ENCODE measurements at regions not wholly inside any gene's neighbourhood (a gene's known extent, or its start where the extent isn't known, plus 50 kb on each side); places are given as distances from the start of the nearest gene placed in this dataset.

- no CpG with 5 or more reads among the region's 3 CpGs for WGBS (ENCODE audit: extremely low coverage, insufficient read length, low lambda C conversion rate)
- H3K4me3 Mint-ChIP-seq, result no peak overlapping the region
Measured at GRCh38 chr3:103907567-103907966, 1459.1 kb upstream of the ALCAM start.

More at GRCh38 chr3:103907567-103907966, 1459.1 kb upstream of the ALCAM start:
- Histone ChIP-seq H3K4ac (ENCODE audit: low read depth, low read length) (no peak overlapping the region), H2BK12ac (ENCODE audit: insufficient read length, low read depth, low read length) (no peak overlapping the region), H2BK5ac (ENCODE audit: insufficient read length, low read length) (no peak overlapping the region), H2BK20ac (ENCODE audit: low read depth, low read length, poor library complexity, severe bottlenecking) (no peak overlapping the region), H3K4me2 (ENCODE audit: insufficient read depth, insufficient read length, low read length) (no peak overlapping the region), H3K79me2 (ENCODE audit: insufficient read depth, low read length) (no peaks in the 10 kb centered on the region), H3K23ac (ENCODE audit: insufficient read length, low read depth, low read length) (no peak overlapping the region), H3K23me2 (ENCODE audit: insufficient read length, low read depth, low read length, poor library complexity, severe bottlenecking) (no peaks in the 10 kb centered on the region), H4K8ac (replicated peaks; ENCODE audit: insufficient read length, low read depth, low read length) (no peak overlapping the region), H2BK15ac (ENCODE audit: low read depth, low read length) (no peak overlapping the region), H4K5ac (ENCODE audit: insufficient read length, low read depth, low read length) (no peak overlapping the region), H3K27me3 (ENCODE audit: insufficient read depth, low read length) (no peaks in the 10 kb centered on the region), H3K27ac (ENCODE audit: insufficient read length, low read depth, low read length) (no peak overlapping the region), H2AK5ac (ENCODE audit: insufficient read length, low read length) (no peak overlapping the region), H3T11ph (ENCODE audit: low read length) (no peak overlapping the region), H3K56ac (ENCODE audit: insufficient read length, low read depth, low read length) (no peak overlapping the region), H3K9ac (ENCODE audit: extremely low read depth, insufficient read length, low read length) (no peak overlapping the region), H4K20me1 (ENCODE audit: control insufficient read depth, insufficient read depth, insufficient read length) (no peaks in the 10 kb centered on the region), H3K9me3 (ENCODE audit: control insufficient read depth, low read depth, low read length) (no peaks in the 10 kb centered on the region), H2BK120ac (ENCODE audit: low read depth, low read length, poor library complexity, severe bottlenecking) (no peak overlapping the region), H2AFZ (ENCODE audit: low read length) (no peak overlapping the region), H3K18ac (ENCODE audit: insufficient read length, low read depth, low read length) (no peak overlapping the region), H3K14ac (ENCODE audit: insufficient read depth, low read length) (no peak overlapping the region), H4K91ac (ENCODE audit: insufficient read length, low read depth, low read length) (no peak overlapping the region), H3K4me1 (ENCODE audit: insufficient read depth, low read length) (no peaks in the 10 kb centered on the region; the same call in 1 of the 2 replicates), H3K79me1 (ENCODE audit: insufficient read depth, low read depth, low read length, poor library complexity, severe bottlenecking) (no peaks in the 10 kb centered on the region)
- no peaks in the 10 kb centered on the region for H3K4me1 Mint-ChIP-seq
- H3K27ac Mint-ChIP-seq, result no peak overlapping the region
- DNase-seq, result no peak
- no peaks in the 10 kb centered on the region; a peak in 1 of 5 replicates for H3K9me3 Mint-ChIP-seq
- H3K36me3 Mint-ChIP-seq (ENCODE audit: insufficient read depth in 1 of 3, low read depth in 3 of 3), result no peaks in the 10 kb centered on the region
- no peaks in the 10 kb centered on the region for H3K27me3 Mint-ChIP-seq (ENCODE audit: low read depth)
- no peak for TF ChIP-seq CTCF (conservative IDR thresholded peaks at IDR 0.05)
